ENCODE measurements at regions not wholly inside any gene's neighbourhood (a gene's known extent, or its start where the extent isn't known, plus 50 kb on each side); places are given as distances from the start of the nearest gene placed in this dataset.

- no peak for TF ChIP-seq CTCF (IDR thresholded peaks at IDR 0.05)
Observed at GRCh38 chr6:67629258-67629657, 1005.8 kb upstream of the ADGRB3 start.

GRCh38 chr6:67615796-67616195, 1019.3 kb upstream of the ADGRB3 start:
- no peak for TF ChIP-seq CTCF (IDR thresholded peaks at IDR 0.05)

GRCh38 chr6:67608099-67608749, 1026.9 kb upstream of the ADGRB3 start:
- TF ChIP-seq CTCF (IDR thresholded peaks at IDR 0.05), result no peak

- TF ChIP-seq CTCF (IDR thresholded peaks at IDR 0.05), result no peak
Observed at GRCh38 chr6:67606906-67607828, 1027.9 kb upstream of the ADGRB3 start.

DNA sequence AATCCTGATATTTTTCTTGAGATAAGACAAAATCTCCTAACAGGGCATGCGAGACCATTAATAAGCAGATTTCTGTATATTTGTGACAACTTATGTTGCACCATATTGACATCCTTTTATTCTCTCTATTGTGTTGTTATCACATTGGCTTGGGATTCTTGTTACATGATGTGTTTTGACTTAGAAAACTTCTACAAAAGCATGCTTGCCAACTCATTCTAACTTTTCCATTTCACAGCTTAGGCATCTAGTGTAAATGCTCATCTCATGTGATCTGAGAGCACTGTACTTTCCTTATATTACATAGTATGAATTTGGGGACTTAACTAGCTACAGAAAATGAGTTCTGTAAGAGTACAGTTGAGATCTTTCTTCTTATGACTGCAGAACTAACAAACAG, 1040.7 kb upstream of the ADGRB3 start:
- TF ChIP-seq CTCF (IDR thresholded peaks at IDR 0.05), result no peak

DNA sequence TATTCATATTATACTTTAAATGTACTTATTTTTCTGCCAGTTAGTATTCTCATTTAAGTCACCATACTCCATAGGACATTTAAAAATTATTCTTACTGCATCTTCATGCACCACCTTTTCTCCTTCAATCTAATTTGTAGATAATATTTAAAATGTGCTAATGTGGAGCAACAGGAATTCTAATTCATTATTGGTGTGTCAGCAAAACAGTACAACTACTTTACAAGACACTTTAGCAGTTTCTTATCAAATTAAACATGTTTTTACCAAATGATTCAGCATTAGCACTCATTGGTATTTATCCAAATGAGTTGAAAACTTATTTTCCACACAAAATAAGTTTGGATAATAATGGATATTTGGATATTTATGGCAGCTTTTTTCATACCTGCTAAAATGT, 1041.8 kb upstream of the ADGRB3 start:
- TF ChIP-seq CTCF (IDR thresholded peaks at IDR 0.05), result no peak

GRCh38 chr6:67591910-67592309, 1043.2 kb upstream of the ADGRB3 start:
- TF ChIP-seq CTCF (IDR thresholded peaks at IDR 0.05), result no peak

All from LNCAP (cell line).